ENCODE measurements at regions not wholly inside any gene's neighbourhood (a gene's known extent, or its start where the extent isn't known, plus 50 kb on each side); places are given as distances from the start of the nearest gene placed in this dataset.

GRCh38 chr6:62714112-62714511 lies 428.1 kb upstream of the KHDRBS2 start:
- no peak for TF ChIP-seq POLR2A (IDR thresholded peaks at IDR 0.05; ENCODE audit: low read depth, low read length)
- no peak for TF ChIP-seq CTCF (IDR thresholded peaks at IDR 0.05; ENCODE audit: extremely low read depth in 1 of 2, insufficient read depth in 1 of 2, low read depth in 1 of 2, low read length in 2 of 2)
- TF ChIP-seq EZH2 (IDR thresholded peaks at IDR 0.05; ENCODE audit: borderline replicate concordance, low read depth, low read length, severe bottlenecking): no peak
- TF ChIP-seq POLR2AphosphoS5 (IDR thresholded peaks at IDR 0.05; ENCODE audit: insufficient read depth, low read depth, low read length): no peak
- no peak for TF ChIP-seq MAX (IDR thresholded peaks at IDR 0.05; ENCODE audit: insufficient read depth, insufficient read length)
- TF ChIP-seq MYC (IDR thresholded peaks at IDR 0.05; ENCODE audit: low read depth, low read length): no peak
- TF ChIP-seq JUN (IDR thresholded peaks at IDR 0.05; ENCODE audit: borderline replicate concordance, insufficient read depth, insufficient read length, low read depth): no peak
- no peak for TF ChIP-seq GATA2 (IDR thresholded peaks at IDR 0.05; ENCODE audit: insufficient read depth, insufficient read length, low read depth, low read length)
